C4-2B (cell line): ENCODE measurements at regions not wholly inside any gene's neighbourhood (a gene's known extent, or its start where the extent isn't known, plus 50 kb on each side); places are given as distances from the start of the nearest gene placed in this dataset.

Experiments
- ZFX ChIP-seq: fragments of 450-650 bp; IDR thresholded peaks from 2 replicates; pipeline ENCODE4 v1.6.1; 2017
- TF ChIP-seq, protein P1 (sequence below): fragments of 450-650 bp; conservative IDR thresholded peaks from 2 replicates; pipeline ENCODE4 v1.5.1; 2017; ENCODE audit warnings: mild to moderate bottlenecking

DNA sequence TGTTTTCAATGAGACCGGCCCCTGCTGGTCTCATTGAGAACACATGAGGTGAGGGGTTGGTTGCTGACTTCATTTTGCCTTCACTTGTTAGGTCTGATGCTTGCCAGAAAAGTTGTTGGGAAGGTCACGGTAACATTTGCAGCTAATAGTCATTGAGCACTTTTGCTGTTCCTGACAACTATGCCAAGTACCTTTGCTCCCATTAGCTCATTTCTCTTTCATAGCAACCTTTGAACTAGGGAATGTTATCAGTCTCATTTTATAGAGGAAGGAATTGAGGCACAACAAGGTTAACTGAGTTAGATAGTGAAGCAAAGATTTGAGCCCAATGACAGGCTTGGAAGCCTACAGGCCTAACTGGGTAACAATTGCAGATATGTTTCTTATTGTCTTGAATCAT, 195.4 kb upstream of the LARGE1 start:
- TF ChIP-seq, protein P1, sequence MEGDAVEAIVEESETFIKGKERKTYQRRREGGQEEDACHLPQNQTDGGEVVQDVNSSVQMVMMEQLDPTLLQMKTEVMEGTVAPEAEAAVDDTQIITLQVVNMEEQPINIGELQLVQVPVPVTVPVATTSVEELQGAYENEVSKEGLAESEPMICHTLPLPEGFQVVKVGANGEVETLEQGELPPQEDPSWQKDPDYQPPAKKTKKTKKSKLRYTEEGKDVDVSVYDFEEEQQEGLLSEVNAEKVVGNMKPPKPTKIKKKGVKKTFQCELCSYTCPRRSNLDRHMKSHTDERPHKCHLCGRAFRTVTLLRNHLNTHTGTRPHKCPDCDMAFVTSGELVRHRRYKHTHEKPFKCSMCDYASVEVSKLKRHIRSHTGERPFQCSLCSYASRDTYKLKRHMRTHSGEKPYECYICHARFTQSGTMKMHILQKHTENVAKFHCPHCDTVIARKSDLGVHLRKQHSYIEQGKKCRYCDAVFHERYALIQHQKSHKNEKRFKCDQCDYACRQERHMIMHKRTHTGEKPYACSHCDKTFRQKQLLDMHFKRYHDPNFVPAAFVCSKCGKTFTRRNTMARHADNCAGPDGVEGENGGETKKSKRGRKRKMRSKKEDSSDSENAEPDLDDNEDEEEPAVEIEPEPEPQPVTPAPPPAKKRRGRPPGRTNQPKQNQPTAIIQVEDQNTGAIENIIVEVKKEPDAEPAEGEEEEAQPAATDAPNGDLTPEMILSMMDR = no peak
- TF ChIP-seq ZFX = no peak
